HG03196 (cell line): ENCODE measurements at regions not wholly inside any gene's neighbourhood (a gene's known extent, or its start where the extent isn't known, plus 50 kb on each side); places are given as distances from the start of the nearest gene placed in this dataset.
"Not testable (repeated sequence)": the region's sequence is repeated elsewhere in the genome, so short reads cannot be mapped to it uniquely, and the experiment has no call there.

Source experiments
- ATAC-seq: cut with Tn5 transposase; IDR thresholded peaks from one replicate; pipeline ENCODE4 v1.9.1; 2021; ENCODE audit not compliant: unreplicated experiment

DNA sequence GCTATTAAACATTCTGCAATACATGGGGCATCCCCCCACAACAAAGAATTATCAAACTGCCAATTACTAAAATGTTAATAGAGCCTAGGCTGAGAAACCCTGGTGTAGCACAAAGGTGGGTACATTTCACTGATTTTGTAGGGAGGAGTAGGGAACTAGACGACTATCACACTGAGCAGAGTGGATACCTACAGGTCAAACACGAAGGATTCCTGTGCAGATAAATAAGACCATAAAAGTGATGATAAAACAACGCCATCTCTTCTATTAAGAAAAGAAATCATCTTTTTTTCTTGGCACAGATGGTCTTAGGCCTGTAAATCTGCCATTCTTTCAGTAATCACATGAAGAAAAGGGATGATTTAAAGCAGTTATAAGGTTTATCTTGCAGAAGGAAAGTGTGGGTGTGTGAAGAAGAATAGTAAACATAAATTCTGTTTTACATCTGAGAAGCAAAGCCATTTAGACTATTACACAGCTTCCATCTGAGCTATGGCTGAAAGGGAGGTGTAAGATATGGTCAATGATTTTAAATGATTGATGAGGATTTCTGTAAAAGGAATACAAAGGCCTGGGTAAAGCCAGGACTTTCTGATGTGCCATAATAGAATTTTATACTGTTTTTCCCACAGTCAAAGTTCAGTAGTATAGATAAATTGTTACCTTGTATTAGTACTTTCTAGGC, 429.4 kb upstream of the GOT2 start:
- no peak for ATAC-seq

- no peak for ATAC-seq
Measured at GRCh38 chr16:59161679-59162078, 427.6 kb upstream of the GOT2 start.

GRCh38 chr16:59154295-59154694, 420.2 kb upstream of the GOT2 start:
- ATAC-seq, result no peak

DNA sequence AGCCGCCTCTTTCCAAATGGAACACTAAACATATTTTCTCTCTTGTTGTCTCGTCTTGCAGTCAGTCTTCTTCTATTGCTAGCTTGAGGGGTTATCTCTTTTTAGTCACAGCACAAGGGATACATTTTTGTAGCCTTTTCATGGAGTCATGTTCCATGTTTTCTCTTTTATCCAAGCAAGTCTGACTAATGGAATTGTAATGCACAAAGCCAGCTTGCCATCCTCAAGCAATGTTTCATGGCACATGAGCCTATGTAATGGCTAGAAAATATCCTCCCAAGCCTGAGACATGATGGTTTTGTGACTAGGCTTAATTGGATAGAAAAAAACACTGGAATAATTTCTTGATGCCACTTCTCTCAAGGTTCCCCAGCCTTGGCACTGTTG, 414.6 kb upstream of the GOT2 start:
- no peak for ATAC-seq

- no peak for ATAC-seq
Measured at GRCh38 chr16:59148056-59148768, 414.1 kb upstream of the GOT2 start.

DNA sequence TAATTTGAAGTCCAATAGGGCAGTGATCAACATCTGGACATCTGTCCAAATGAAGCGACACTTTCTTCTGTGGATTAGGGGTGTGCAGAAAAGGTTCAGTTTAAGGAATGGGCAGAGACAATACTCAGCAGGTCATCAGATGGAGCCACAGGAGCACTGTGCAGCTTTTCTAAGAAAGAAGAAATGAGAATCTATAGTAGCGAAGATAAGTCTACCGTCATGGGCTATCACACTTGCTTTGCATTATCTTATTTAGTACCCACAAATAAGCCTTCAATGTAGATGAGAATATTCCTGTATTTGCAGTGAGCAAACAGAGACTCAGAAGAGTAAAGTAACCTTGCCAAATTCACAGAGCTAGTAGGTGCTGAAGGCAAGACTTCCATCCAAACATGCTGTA, 412.0 kb upstream of the GOT2 start:
- no peak for ATAC-seq

- no peak for ATAC-seq
Measured at GRCh38 chr16:59144841-59145240, 410.7 kb upstream of the GOT2 start.

- no peak for ATAC-seq
Measured at GRCh38 chr16:59144326-59144725, 410.2 kb upstream of the GOT2 start.

DNA sequence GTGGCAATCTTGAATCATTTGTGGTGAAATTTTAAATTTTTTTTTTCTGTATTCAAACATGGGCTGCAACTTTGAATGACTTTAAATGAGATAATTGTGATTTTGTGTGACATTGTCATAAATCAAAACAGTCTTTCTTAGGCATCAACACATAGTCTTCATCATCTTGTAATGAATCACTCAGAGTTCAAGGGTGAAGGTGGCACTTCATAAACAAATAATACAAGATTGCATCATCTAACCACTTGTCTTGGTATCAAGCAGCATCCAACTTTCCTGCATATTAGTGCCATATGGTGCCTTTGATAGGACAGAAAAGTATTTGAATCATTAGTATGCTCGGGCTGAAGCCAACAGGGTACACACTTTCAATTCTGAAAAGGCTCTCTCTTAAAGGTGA, 392.4 kb upstream of the GOT2 start:
- no peak for ATAC-seq

DNA sequence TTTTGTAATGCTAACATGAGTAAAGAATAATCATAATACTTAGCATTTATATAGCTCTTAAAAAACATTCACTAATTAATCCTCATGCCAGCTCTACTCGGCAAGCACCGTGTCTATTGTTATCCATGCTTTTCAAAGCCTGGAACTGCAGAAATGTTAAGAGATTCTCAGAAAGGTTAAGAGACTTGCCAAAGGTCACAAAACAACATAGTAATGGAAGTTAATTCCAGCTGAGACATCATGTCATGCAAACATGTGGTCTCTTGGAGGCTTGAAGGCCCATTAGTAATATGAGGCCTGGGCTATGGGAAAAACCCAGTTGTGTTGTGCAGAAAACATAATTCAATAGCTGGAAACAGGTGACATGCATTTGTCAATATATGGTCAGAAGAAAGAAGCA, 389.9 kb upstream of the GOT2 start:
- ATAC-seq, result no peak

- no peak for ATAC-seq
Measured at GRCh38 chr16:59123479-59123878, 389.4 kb upstream of the GOT2 start.

- ATAC-seq, result no peak
Measured at GRCh38 chr16:59122262-59122537, 388.1 kb upstream of the GOT2 start.

DNA sequence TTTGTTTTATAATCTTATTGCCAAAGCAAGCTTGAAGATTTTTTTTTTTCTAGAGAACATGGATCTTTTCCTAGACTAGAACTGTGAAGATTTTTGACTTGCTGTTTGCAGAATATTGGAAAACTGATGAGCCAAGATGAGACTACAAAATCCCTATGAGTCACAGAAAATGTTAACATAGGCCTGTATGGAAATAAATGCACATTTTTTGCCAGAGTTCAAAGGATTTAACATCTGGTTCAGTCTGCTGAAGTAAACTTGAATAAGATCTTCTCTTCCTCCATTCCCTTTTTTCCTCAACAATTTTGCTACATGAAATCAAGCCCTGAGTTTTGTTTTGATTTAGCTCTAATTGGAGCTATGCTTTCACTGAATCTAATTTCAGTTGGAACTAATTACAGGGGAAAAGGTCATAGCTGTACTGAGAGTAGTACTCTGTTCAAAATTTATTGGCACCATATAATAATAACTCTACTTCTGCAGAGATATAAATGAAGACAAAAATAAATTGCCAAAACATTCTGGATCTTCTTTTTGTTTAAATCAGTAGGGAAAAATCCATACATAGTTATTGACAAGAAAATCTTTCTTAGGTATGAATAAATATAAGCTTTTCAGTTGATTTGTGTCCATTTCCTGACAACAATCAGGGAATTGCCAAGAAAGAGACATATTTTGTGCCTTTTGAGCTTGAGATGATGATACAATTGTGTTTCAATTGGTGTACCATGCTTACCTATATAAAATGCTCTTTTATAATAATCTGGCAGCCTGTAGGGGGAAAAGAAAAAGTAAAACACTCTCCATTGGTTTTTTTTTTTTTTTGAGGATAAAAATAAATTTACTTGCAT, 387.5 kb upstream of the GOT2 start:
- no peak for ATAC-seq

GRCh38 chr16:59116744-59117143, 382.6 kb upstream of the GOT2 start:
- ATAC-seq, result no peak

DNA sequence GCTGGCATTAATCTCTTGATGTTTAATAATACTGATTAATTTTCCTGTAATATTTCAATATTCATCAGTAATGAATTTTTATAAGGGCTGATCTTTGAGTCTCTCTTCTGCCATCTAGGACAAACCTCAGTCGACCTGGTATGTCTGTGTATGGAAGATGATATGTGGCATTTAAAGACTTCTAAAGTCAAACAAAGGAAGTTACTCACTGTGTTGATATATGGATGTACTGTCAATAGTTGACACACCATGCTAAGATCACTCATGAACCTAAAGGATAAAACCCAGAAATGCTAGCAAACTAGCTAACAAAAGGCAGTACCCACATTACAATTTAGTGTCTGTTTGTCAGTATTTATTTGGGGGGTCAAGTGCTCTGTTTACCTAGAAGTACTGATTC, 380.7 kb upstream of the GOT2 start:
- no peak for ATAC-seq

DNA sequence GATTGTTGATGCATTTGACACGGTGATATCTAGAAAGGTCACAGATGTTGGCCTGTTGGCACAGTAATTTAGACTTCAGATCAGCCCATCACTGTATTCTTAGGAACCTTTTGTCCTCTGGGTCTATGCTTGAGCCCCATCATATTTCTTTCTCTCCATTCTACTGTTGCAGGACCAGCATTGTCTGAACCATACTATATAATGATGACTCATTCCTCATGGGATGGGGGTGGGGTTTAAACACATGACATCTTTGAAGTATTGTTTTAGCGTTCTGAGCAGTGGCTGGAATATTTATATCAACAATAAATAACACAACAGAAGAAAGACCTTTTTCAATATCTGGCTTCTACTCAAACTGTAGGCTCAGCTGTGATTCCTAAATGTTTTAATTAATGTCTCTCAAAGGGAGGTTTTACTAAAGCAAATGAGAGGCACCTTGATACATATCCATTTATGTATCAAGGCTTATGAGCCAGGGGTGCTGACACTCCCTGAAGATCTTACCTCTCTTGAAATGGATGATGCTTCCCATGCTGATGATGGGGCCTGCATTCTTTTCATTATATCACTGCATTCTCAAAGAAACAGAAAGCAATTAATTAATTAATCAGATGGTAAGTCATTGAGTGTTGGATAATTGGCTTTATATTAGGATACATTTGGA, 379.0 kb upstream of the GOT2 start:
- no peak for ATAC-seq

- no peak for ATAC-seq
Measured at GRCh38 chr16:59111280-59111679, 377.2 kb upstream of the GOT2 start.

DNA sequence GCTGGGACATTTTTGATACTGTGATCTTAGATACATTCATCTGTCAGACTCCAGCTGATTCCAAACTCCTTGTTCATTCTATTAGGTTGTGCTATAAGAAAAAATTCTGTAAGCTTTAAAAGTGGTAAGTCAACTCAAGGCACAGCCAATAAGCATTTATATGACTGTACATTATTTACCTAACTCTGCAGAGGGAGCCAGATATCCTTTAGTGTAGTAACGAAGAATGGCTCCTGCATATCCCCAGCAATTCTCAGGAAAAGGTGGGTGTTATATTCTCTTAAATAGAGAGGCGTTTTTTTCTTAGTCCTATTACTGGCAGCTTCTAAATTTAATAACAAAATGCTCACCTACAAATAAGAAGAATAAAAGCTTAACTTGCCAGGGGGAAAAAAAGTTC, 374.3 kb upstream of the GOT2 start:
- ATAC-seq, result no peak

GRCh38 chr16:59096682-59097081, 362.6 kb upstream of the GOT2 start:
- ATAC-seq, result not testable (repeated sequence)

- ATAC-seq, result no peak
Measured at GRCh38 chr16:59090541-59090940, 356.4 kb upstream of the GOT2 start.

GRCh38 chr16:59088431-59088830, 354.3 kb upstream of the GOT2 start:
- ATAC-seq, result no peak

GRCh38 chr16:59087641-59088040, 353.5 kb upstream of the GOT2 start:
- no peak for ATAC-seq
